GM12873 (cell line): ENCODE measurements at regions not wholly inside any gene's neighbourhood (a gene's known extent, or its start where the extent isn't known, plus 50 kb on each side); places are given as distances from the start of the nearest gene placed in this dataset.

Source experiments
- CTCF ChIP-seq: IDR thresholded peaks from 2 replicates; pipeline ENCODE4 v1.5.1; 2012; ENCODE audit warnings: low read depth, mild to moderate bottlenecking, moderate library complexity, low read length, control low read depth; ENCODE audit not compliant: insufficient read depth; ENCODE audit errors: missing control alignments

GRCh38 chr12:115511305-115511704, 766.2 kb downstream of the MED13L start:
- no peak for TF ChIP-seq CTCF

GRCh38 chr12:115508990-115509389, 768.5 kb downstream of the MED13L start:
- no peak for TF ChIP-seq CTCF

GRCh38 chr12:115507951-115508722, 769.4 kb downstream of the MED13L start:
- no peak for TF ChIP-seq CTCF

- no peak for TF ChIP-seq CTCF
Observed at GRCh38 chr12:115507560-115507889, 770.0 kb downstream of the MED13L start.

- TF ChIP-seq CTCF, result no peak
Observed at GRCh38 chr12:115506822-115507559, 770.5 kb downstream of the MED13L start.

- no peak for TF ChIP-seq CTCF
Observed at GRCh38 chr12:115504306-115505290, 772.9 kb downstream of the MED13L start.

GRCh38 chr12:115500872-115501271, 776.6 kb downstream of the MED13L start:
- no peak for TF ChIP-seq CTCF
